Endothelial cell of umbilical vein (primary cell): ENCODE measurements at regions not wholly inside any gene's neighbourhood (a gene's known extent, or its start where the extent isn't known, plus 50 kb on each side); places are given as distances from the start of the nearest gene placed in this dataset.

Source experiments
- BruUV-seq: library from RNA; stranded (reverse); fragments of 400-500 nt; replicated peaks from 2 replicates; lab custom pipeline; 2021; lab: Mats Ljungman, UMichigan
- CTCF ChIA-PET: fragments of 300-600, 350-600 bp; sonication (Branson Sonifier 250); formaldehyde crosslinking; loops from one replicate; lab custom pipeline; 2021; ENCODE audit warnings: antibody characterized with exemption, inconsistent platforms; lab: Charles Lee
- POLR2A ChIA-PET: fragments of 300-600, 350-600 bp; sonication (Branson Sonifier 250); formaldehyde crosslinking; loops from one replicate; lab custom pipeline; 2021; ENCODE audit warnings: antibody characterized with exemption, inconsistent platforms; lab: Charles Lee
- DNase-seq: peaks from one replicate; pipeline ENCODE4 v3.0.0-alpha.2; 2011; ENCODE audit warnings: low read depth, low spot score
- FAIRE-seq: peaks from 2 replicates; lab custom pipeline; 2011; peaks lifted over from hg19 to GRCh38; lab: Jason Lieb, UNC
- H2AFZ ChIP-seq: 2 replicates; pipeline ENCODE4 v1.6.0; 2012; ENCODE audit warnings: low read depth, low read length, control low read depth, inconsistent platforms
- H3K27ac ChIP-seq: 2 replicates; pipeline ENCODE4 v1.5.1; 2011; ENCODE audit warnings: low read depth, mild to moderate bottlenecking, control low read depth, low read length, moderate library complexity; ENCODE audit not compliant: insufficient read depth
- H3K27me3 ChIP-seq, 2 experiments: 2 replicates each; pipeline versions ENCODE4 v1.6.0 to v1.6.1; 2011; ENCODE audit warnings: low read length in 2 of 2, mixed read lengths in 1 of 2; ENCODE audit not compliant: control insufficient read depth in 2 of 2, insufficient read depth in 2 of 2
- H3K36me3 ChIP-seq, 2 experiments: 2 replicates in 1 of 2; 3 replicates in 1 of 2; pipeline ENCODE4 v1.5.1; 2011; ENCODE audit warnings: low read length in 2 of 2, mild to moderate bottlenecking in 1 of 2, moderate library complexity in 1 of 2; ENCODE audit not compliant: control insufficient read depth in 2 of 2, insufficient read depth in 2 of 2; ENCODE audit errors: extremely low read depth in 1 of 2
- H3K4me1 ChIP-seq: 3 replicates; pipeline ENCODE4 v1.5.1; 2011; ENCODE audit warnings: mild to moderate bottlenecking, low read length; ENCODE audit not compliant: control insufficient read depth, insufficient read depth; ENCODE audit errors: extremely low read depth
- H3K4me2 ChIP-seq: 2 replicates; pipeline ENCODE4 v1.6.1; 2011; ENCODE audit warnings: low read length, control low read depth, mixed read lengths; ENCODE audit not compliant: insufficient read depth
- H3K4me3 ChIP-seq, 3 experiments: fragments of 200-600 bp in 1 of 3; sonication (generic), shearing (Covaris generic) in 1 of 3; replicated peaks in 1 of 3; 2 replicates each; pipeline ENCODE4 v1.5.1; 2011 to 2016; ENCODE audit warnings: control low read depth in 3 of 3, low read length in 3 of 3, mild to moderate bottlenecking in 2 of 3, inconsistent platforms in 1 of 3, low read depth in 1 of 3, moderate library complexity in 1 of 3; ENCODE audit not compliant: insufficient read depth in 1 of 3
- H3K79me2 ChIP-seq: 2 replicates; pipeline ENCODE4 v1.6.0; 2012; ENCODE audit warnings: low read length, inconsistent platforms; ENCODE audit not compliant: control insufficient read depth, insufficient read depth
- H3K9ac ChIP-seq: replicated peaks from 2 replicates; pipeline ENCODE3; 2011; ENCODE audit warnings: low read length, control low read depth; ENCODE audit not compliant: insufficient read depth; ENCODE audit errors: extremely low read depth
- H3K9me1 ChIP-seq: replicated peaks from 3 replicates; pipeline ENCODE4 v1.6.0; 2011; ENCODE audit warnings: mild to moderate bottlenecking, low read length; ENCODE audit not compliant: control insufficient read depth, insufficient read depth; ENCODE audit errors: extremely low read depth
- H3K9me3 ChIP-seq: replicated peaks from 2 replicates; pipeline ENCODE4 v1.5.1; 2012; ENCODE audit warnings: low read length, inconsistent platforms; ENCODE audit not compliant: control insufficient read depth, insufficient read depth
- H4K20me1 ChIP-seq: replicated peaks from 2 replicates; pipeline ENCODE3; 2011; ENCODE audit warnings: mild to moderate bottlenecking, low read length; ENCODE audit not compliant: control insufficient read depth, insufficient read depth; ENCODE audit errors: extremely low read depth
- CTCF ChIP-seq, 2 donors: IDR thresholded peaks; 1 replicate in 1 of 2; 2 replicates in 1 of 2; pipeline ENCODE4 v1.5.1; 2011; ENCODE audit warnings: low read length in 2 of 2, mild to moderate bottlenecking in 2 of 2, moderate library complexity in 2 of 2, control low read depth in 1 of 2, inconsistent platforms in 1 of 2, low read depth in 1 of 2; ENCODE audit not compliant: insufficient read depth in 1 of 2; ENCODE audit errors: extremely low read depth in 1 of 2
- EZH2 ChIP-seq: IDR thresholded peaks from 2 replicates; pipeline ENCODE4 v1.6.1; 2012; ENCODE audit warnings: borderline replicate concordance, low read depth, mild to moderate bottlenecking, moderate library complexity, low read length, inconsistent platforms; ENCODE audit not compliant: severe bottlenecking
- FOS ChIP-seq: IDR thresholded peaks from 2 replicates; pipeline ENCODE4 v1.6.1; 2011; ENCODE audit warnings: mild to moderate bottlenecking, low read length, moderate library complexity, borderline replicate concordance; ENCODE audit not compliant: insufficient read depth
- GATA2 ChIP-seq: IDR thresholded peaks from 2 replicates; pipeline ENCODE4 v1.7.0; 2011; ENCODE audit warnings: low read depth, mild to moderate bottlenecking, moderate library complexity, mixed read lengths, low read length; ENCODE audit not compliant: insufficient read length, insufficient read depth
- JUN ChIP-seq: IDR thresholded peaks from 2 replicates; pipeline ENCODE4 v1.6.1; 2011; ENCODE audit warnings: borderline replicate concordance, low read depth; ENCODE audit not compliant: insufficient read length, insufficient read depth
- MAX ChIP-seq: IDR thresholded peaks from 2 replicates; pipeline ENCODE4 v1.6.1; 2011; ENCODE audit not compliant: insufficient read depth, insufficient read length
- MYC ChIP-seq: IDR thresholded peaks from one replicate; pipeline ENCODE4 v1.6.1; 2011; ENCODE audit warnings: mild to moderate bottlenecking, low read depth, low read length
- POLR2A ChIP-seq: IDR thresholded peaks from 2 replicates; pipeline ENCODE4 v1.6.1; 2012; ENCODE audit warnings: low read depth, mild to moderate bottlenecking, control low read depth, low read length
- POLR2AphosphoS5 ChIP-seq: IDR thresholded peaks from 2 replicates; pipeline ENCODE4 v1.6.1; 2012; ENCODE audit warnings: low read depth, mild to moderate bottlenecking, control low read depth, low read length, moderate library complexity; ENCODE audit not compliant: insufficient read depth
- dilution Hi-C: fragments of 300-500 bp; cut with MboI; formaldehyde crosslinking; loops from one replicate; pipeline ENCODE4 v1.15.0; 2019; ENCODE audit warnings: low sequenced_read_pairs; ENCODE audit not compliant: extremely low pct_ligation_motif_present
- intact Hi-C: fragments of 100-400 bp; cut with micrococcal nuclease; formaldehyde crosslinking; loops from one replicate; pipeline ENCODE4 v1.10.0; 2022

GRCh38 chr4:38268108-38268820, 308.1 kb downstream of the PTTG2 start:
- no peak for DNase-seq
- Histone ChIP-seq H3K9me1 (no peaks in the 10 kb centered on the region), H3K4me2 (no peak overlapping the region), H3K27me3 (no peaks in the 10 kb centered on the region), H3K27ac (no peak overlapping the region), H3K79me2 (no peaks in the 10 kb centered on the region), H3K9me3 (no peaks in the 10 kb centered on the region), H3K4me1 (no peaks in the 10 kb centered on the region), H3K4me3 (no peak overlapping the region), H4K20me1 (no peaks in the 10 kb centered on the region), H2AFZ (no peak overlapping the region), H3K36me3 (no peaks in the 10 kb centered on the region), H3K9ac (no peak overlapping the region)
- ChIA-PET POLR2A (no interaction called here), CTCF (interaction anchor here (1.4 kb wide), 1 partner anchor 51 kb away, joined by 5 read pairs; no protein-coding TSS in a partner anchor)
- dilution Hi-C loops = no loop called here
- TF ChIP-seq GATA2 (no peak), MAX (no peak), MYC (no peak), POLR2AphosphoS5 (no peak), EZH2 (no peak), JUN (no peak), FOS (no peak), POLR2A (no peak), CTCF (IDR thresholded peaks at IDR 0.05; ENCODE audit: extremely low read depth in 1 of 2, insufficient read depth in 1 of 2, low read depth in 1 of 2, low read length in 2 of 2) (no peak)
- no peak for FAIRE-seq
- no TSS peak for BruUV-seq
- intact Hi-C loops = no loop called here
